Activated CD4-positive, alpha-beta T cell treated with anti-CD3 and anti-CD28 coated beads for 36 hours (primary cell): ENCODE measurements at regions not wholly inside any gene's neighbourhood (a gene's known extent, or its start where the extent isn't known, plus 50 kb on each side); places are given as distances from the start of the nearest gene placed in this dataset.

Source experiments
- ATAC-seq: fragments of 200-7000 bp; cut with Tn5 transposase; one replicate; pipeline ENCODE4 v1.10.0; 2021; ENCODE audit warnings: mild to moderate bottlenecking, moderate library complexity
- CTCF ChIA-PET: fragments of 350-600 bp; sonication (Branson Sonifier 250); formaldehyde crosslinking; loops from one replicate; lab custom pipeline; 2021; ENCODE audit warnings: antibody characterized with exemption; lab: Charles Lee
- POLR2A ChIA-PET: fragments of 350-600 bp; sonication (Branson Sonifier 250); formaldehyde crosslinking; loops from one replicate; lab custom pipeline; 2021; ENCODE audit warnings: antibody characterized with exemption, inconsistent platforms; lab: Charles Lee
- DNase-seq: peaks from one replicate; pipeline ENCODE4 v3.0.0-alpha.2; 2020
- H3K27ac Mint-ChIP-seq: one replicate; pipeline ENCODE4 v1.8.0; 2021; ENCODE audit warnings: mixed read lengths
- H3K27me3 Mint-ChIP-seq: one replicate; pipeline ENCODE4 v1.8.0; 2021; ENCODE audit warnings: mixed read lengths
- H3K36me3 Mint-ChIP-seq: one replicate; pipeline ENCODE4 v1.8.0; 2021; ENCODE audit warnings: low read depth, mixed read lengths
- H3K4me1 Mint-ChIP-seq: one replicate; pipeline ENCODE4 v1.8.0; 2021; ENCODE audit warnings: mixed read lengths
- H3K4me3 Mint-ChIP-seq: one replicate; pipeline ENCODE4 v1.8.0; 2021; ENCODE audit warnings: mild to moderate bottlenecking, moderate library complexity, mixed read lengths
- H3K9me3 Mint-ChIP-seq: one replicate; pipeline ENCODE4 v1.8.0; 2021; ENCODE audit warnings: low read depth, mixed read lengths
- intact Hi-C, 2 experiments: fragments of 100-400 bp; cut with DNase I in 1 of 2; cut with micrococcal nuclease in 1 of 2; formaldehyde crosslinking; loops; one replicate each; pipeline versions ENCODE4 v1.14.2 to v1.15.1; 2022 to 2024; cut with DNase I, micrococcal nuclease

DNA sequence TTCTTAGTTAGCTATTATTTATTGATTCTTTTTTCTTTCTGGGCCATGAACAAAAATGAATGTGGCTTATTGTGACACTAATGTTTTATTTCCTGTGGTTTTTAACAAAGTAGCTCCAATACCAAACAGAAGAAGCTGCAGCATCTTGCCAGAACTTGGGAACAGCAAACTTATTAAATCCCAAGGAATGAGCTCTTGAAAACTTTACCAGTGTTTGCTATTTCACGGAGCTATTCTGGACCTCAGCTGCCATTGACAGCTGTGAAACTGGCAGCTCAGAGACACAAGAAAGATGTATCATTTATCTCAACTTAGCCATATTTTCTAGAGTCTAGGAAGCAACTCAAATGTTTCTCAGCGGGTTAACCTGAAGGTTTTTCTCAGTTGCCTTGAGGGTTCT is 91.0 kb upstream of the NEUROD1 start:
- intact Hi-C loops, result no loop called here
- no peak for DNase-seq
- CTCF ChIA-PET, result interaction anchor here (0.9 to 1.9 kb wide), 2 partner anchors 13 to 165 kb away, joined by 3 to 6 read pairs; no protein-coding TSS in a partner anchor

GRCh38 chr2:181772334-181772733 is 92.0 kb upstream of the NEUROD1 start:
- ChIA-PET POLR2A (no interaction called here), CTCF (interaction anchor here (0.7 to 1.9 kb wide), 4 partner anchors 8 to 960 kb away, joined by 3 to 6 read pairs (median 3); no protein-coding TSS in a partner anchor)
- Mint-ChIP-seq H3K36me3 (no peaks in the 10 kb centered on the region), H3K4me3 (no peak overlapping the region), H3K27ac (no peak overlapping the region), H3K9me3 (no peaks in the 10 kb centered on the region), H3K27me3 (peaks cover 6% of the 10 kb centered on the region), H3K4me1 (no peaks in the 10 kb centered on the region)
- DNase-seq, result no peak
- no peak for ATAC-seq
- intact Hi-C loops, result no loop called here

More for the DNA sequence above, 91.0 kb upstream of the NEUROD1 start:
- Mint-ChIP-seq H3K27me3 (peaks cover 6% of the 10 kb centered on the region), H3K9me3 (no peaks in the 10 kb centered on the region), H3K4me1 (no peaks in the 10 kb centered on the region), H3K4me3 (no peak overlapping the region), H3K27ac (no peak overlapping the region), H3K36me3 (no peaks in the 10 kb centered on the region)
- no peak for ATAC-seq
- POLR2A ChIA-PET, result no interaction called here

DNA sequence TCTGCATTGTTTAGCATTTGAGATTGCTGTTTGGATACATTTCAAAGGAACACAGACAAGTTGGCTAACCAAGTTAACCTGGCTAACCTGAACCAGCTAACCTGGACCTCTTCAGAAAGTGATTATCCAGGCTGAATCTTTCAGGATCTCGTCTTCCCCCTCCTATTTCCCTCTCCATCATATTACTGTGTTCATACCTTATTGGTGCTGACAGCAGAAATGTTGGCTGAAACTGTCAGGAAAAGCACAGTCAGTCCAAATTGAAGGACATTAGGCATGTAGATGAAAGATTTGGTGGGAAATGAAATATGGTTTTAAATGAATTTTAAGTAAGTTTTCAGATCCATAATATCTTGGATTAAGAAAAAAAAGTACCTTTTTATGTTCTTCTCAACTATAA is 92.5 kb upstream of the NEUROD1 start:
- Mint-ChIP-seq H3K9me3 (no peaks in the 10 kb centered on the region), H3K27ac (no peak overlapping the region), H3K36me3 (no peaks in the 10 kb centered on the region), H3K27me3 (peaks cover 6% of the 10 kb centered on the region), H3K4me1 (no peaks in the 10 kb centered on the region), H3K4me3 (no peak overlapping the region)
- intact Hi-C loops, result no loop called here
- ATAC-seq (no peak), DNase-seq (no peak)
- ChIA-PET CTCF (interaction anchor here (0.7 to 1.9 kb wide), 3 partner anchors 8 to 25 kb away, joined by 3 to 6 read pairs (median 3); no protein-coding TSS in a partner anchor), POLR2A (no interaction called here)

- ChIA-PET POLR2A (no interaction called here), CTCF (no interaction called here)
- Mint-ChIP-seq H3K27me3 (peaks cover 3% of the 10 kb centered on the region), H3K9me3 (no peaks in the 10 kb centered on the region), H3K36me3 (no peaks in the 10 kb centered on the region), H3K4me3 (no peak overlapping the region), H3K4me1 (no peaks in the 10 kb centered on the region), H3K27ac (no peak overlapping the region)
- ATAC-seq, result no peak
- intact Hi-C loops, result no loop called here
- DNase-seq, result no peak
Measured at GRCh38 chr2:181774685-181775084, 94.4 kb upstream of the NEUROD1 start.

DNA sequence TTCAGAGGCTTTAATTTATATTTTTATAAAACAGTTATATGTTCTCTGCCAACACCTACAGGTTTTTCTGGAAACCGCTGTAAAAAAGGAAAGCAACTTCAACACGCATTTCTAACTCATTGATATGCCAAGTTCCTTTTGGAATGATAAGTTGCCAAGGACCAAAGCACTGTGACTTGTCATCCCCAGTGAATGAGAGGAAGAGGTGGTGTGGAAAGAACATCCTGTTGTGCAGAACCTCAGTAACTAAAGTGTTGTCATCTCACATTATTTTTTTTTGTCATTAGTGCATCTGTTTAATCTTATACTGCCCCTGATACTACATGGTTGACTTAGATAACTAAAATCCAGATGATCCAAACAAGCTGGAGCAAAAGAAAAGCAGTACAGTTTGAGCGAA is 96.0 kb upstream of the NEUROD1 start:
- ATAC-seq (no peak), DNase-seq (no peak)
- POLR2A ChIA-PET, result no interaction called here
- H3K4me3 Mint-ChIP-seq, result no peak overlapping the region
- H3K27me3 Mint-ChIP-seq, result peaks cover 3% of the 10 kb centered on the region
- no peak overlapping the region for H3K27ac Mint-ChIP-seq
- CTCF ChIA-PET, result interaction anchor here (1.0 to 1.4 kb wide), 2 partner anchors 13 to 33 kb away, joined by 3 to 4 read pairs; no protein-coding TSS in a partner anchor
- H3K9me3 Mint-ChIP-seq, result no peaks in the 10 kb centered on the region
- intact Hi-C loops, result no loop called here
- no peaks in the 10 kb centered on the region for H3K36me3 Mint-ChIP-seq
- H3K4me1 Mint-ChIP-seq, result no peaks in the 10 kb centered on the region

DNA sequence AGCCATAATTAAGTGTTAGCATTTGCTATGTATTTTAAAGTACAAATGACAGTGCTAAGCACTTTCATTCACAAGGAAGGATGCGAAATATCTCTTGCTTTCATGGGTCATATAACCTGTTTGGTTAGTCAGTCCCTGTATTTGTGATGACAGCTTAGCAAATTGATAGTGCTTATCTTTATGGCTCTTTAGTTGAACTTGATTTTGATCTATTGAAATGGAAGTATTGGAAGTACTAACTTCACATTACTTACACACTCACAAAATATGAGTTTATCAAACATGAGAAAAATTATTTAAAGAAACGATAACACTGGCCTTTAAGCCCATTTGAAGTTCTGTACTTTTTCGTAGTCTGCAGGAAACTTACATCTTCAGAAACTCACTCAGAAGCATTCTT is 97.4 kb upstream of the NEUROD1 start:
- no peaks in the 10 kb centered on the region for H3K36me3 Mint-ChIP-seq
- CTCF ChIA-PET, result interaction anchor here (1.3 kb wide), 1 partner anchor 177 kb away, joined by 3 read pairs; no protein-coding TSS in a partner anchor
- no peaks in the 10 kb centered on the region for H3K9me3 Mint-ChIP-seq
- H3K4me3 Mint-ChIP-seq, result no peak overlapping the region
- ATAC-seq (no peak), DNase-seq (no peak)
- intact Hi-C loops, result no loop called here
- POLR2A ChIA-PET, result no interaction called here
- H3K27ac Mint-ChIP-seq, result no peak overlapping the region
- H3K4me1 Mint-ChIP-seq, result no peaks in the 10 kb centered on the region
- peaks cover 6% of the 10 kb centered on the region for H3K27me3 Mint-ChIP-seq

DNA sequence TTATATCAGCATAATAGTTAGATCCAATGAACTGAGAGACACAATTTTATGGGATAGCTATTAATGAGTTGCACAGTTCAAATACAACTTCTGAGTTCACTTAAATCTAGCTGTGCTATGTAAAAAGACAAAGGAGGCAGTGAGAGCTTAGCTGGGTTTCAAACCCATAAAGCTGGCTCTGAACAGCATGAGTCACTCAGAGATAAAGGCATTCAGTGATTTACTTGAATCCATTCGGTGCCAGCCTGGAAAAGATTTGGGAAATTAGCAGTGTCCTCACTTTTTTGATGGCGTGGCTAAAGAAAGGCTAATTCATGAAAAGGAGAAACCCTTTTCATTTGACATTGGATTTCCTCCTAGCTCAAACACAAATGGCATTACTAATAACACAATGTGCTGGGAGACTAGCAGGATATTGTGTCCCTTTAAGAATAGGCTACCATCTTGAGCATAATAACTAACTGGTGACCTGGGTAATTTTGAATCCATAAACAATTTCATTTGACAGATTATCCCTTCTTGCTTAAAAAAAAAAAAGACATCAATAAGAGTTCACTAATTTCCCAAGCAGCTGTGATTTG is 98.4 kb upstream of the NEUROD1 start:
- Mint-ChIP-seq H3K4me3 (no peak overlapping the region), H3K27me3 (peaks cover 7% of the 10 kb centered on the region), H3K4me1 (no peaks in the 10 kb centered on the region), H3K9me3 (no peaks in the 10 kb centered on the region), H3K36me3 (no peaks in the 10 kb centered on the region), H3K27ac (no peak overlapping the region)
- ChIA-PET POLR2A (no interaction called here), CTCF (interaction anchor here (1.2 to 1.4 kb wide), 3 partner anchors 37 to 176 kb away, joined by 3 to 5 read pairs (median 3); no protein-coding TSS in a partner anchor)
- no peak for DNase-seq
- intact Hi-C loops, result no loop called here
- ATAC-seq, result no peak

DNA sequence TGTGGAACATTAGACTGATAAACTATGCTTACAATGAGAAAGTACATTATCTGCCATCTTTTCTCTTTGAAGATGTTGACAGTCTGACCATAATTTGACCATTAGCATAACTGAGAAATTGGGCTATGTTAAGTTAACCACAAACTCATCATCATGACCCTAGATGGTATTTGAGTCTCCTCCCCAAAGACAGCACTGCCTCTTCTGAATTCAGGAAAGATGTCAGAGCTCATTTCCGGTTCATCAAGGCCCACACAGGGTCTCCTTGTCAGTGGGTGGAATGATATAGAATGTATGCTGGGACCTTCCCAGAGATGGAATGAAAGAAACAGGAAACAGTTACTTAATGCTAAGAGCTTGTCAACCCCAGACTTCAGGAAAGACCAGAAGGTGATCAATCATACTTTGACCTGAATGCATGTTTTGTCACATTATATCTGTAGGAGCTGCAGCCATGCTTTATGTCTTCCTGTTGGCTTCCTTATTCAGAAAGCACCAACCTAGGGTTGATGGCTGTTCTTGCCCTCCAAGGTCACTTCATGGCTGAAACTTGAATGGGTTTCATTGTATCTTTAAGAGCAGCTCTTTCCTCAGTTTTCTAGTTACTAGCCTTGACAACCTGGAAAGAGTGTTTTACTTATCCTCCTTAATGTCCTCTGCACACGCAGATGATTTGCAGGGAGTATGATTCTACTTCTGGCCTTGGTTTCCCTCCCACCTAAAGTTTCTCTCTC is 99.1 kb upstream of the NEUROD1 start:
- intact Hi-C loops, result no loop called here
- CTCF ChIA-PET, result interaction anchor here (1.2 to 1.4 kb wide), 3 partner anchors 37 to 125 kb away, joined by 3 to 5 read pairs (median 4); no protein-coding TSS in a partner anchor
- ATAC-seq, result no peak

GRCh38 chr2:181780047-181780651 is 99.8 kb upstream of the NEUROD1 start:
- CTCF ChIA-PET, result interaction anchor here (0.7 to 1.2 kb wide), 2 partner anchors 8 to 37 kb away, joined by 3 to 4 read pairs; no protein-coding TSS in a partner anchor
- H3K27ac Mint-ChIP-seq, result no peak overlapping the region
- no peaks in the 10 kb centered on the region for H3K9me3 Mint-ChIP-seq
- peaks cover 4% of the 10 kb centered on the region for H3K27me3 Mint-ChIP-seq
- no peak for DNase-seq
- H3K4me1 Mint-ChIP-seq, result no peaks in the 10 kb centered on the region
- ATAC-seq, result no peak
- H3K36me3 Mint-ChIP-seq, result no peaks in the 10 kb centered on the region
- H3K4me3 Mint-ChIP-seq, result no peak overlapping the region
- intact Hi-C loops, result no loop called here
- POLR2A ChIA-PET, result no interaction called here

More for the DNA sequence above, 99.1 kb upstream of the NEUROD1 start:
- Mint-ChIP-seq H3K27me3 (peaks cover 4% of the 10 kb centered on the region), H3K4me1 (no peaks in the 10 kb centered on the region), H3K9me3 (no peaks in the 10 kb centered on the region), H3K27ac (no peak overlapping the region), H3K4me3 (no peak overlapping the region), H3K36me3 (no peaks in the 10 kb centered on the region)
- no peak for DNase-seq
- POLR2A ChIA-PET, result no interaction called here

DNA sequence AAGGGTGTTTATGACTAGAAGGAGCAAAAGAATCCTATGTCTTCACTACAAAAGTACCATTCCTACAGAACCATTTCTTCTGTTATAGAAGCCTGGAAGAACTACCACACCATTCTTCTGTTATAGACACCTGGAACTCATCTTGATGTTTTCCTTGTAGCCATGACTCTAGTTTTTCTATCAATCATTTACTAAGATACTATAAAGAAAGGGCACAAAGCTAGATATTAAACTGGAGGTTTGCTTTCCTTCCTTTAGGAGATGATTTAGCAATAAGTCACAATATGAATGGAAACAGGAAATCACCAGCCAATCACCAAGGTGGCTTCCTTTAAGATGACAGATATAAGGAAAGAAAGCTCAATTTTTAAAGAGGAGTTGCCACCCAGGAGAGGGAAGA is 100.3 kb upstream of the NEUROD1 start:
- ATAC-seq, result no peak
- Mint-ChIP-seq H3K27ac (no peak overlapping the region), H3K4me3 (no peak overlapping the region), H3K9me3 (no peaks in the 10 kb centered on the region), H3K4me1 (no peaks in the 10 kb centered on the region), H3K36me3 (no peaks in the 10 kb centered on the region), H3K27me3 (peaks cover 4% of the 10 kb centered on the region)
- ChIA-PET POLR2A (no interaction called here), CTCF (interaction anchor here (0.7 to 0.8 kb wide), 2 partner anchors 8 to 148 kb away, joined by 3 read pairs; no protein-coding TSS in a partner anchor)
- intact Hi-C loops, result no loop called here
- DNase-seq, result no peak

GRCh38 chr2:181781078-181781786 is 100.9 kb upstream of the NEUROD1 start:
- no peak for DNase-seq
- CTCF ChIA-PET, result interaction anchor here (0.8 kb wide), 1 partner anchor 148 kb away, joined by 3 read pairs; no protein-coding TSS in a partner anchor
- Mint-ChIP-seq H3K27me3 (peaks cover 7% of the 10 kb centered on the region), H3K36me3 (no peaks in the 10 kb centered on the region), H3K4me1 (no peaks in the 10 kb centered on the region), H3K27ac (no peak overlapping the region), H3K9me3 (no peaks in the 10 kb centered on the region), H3K4me3 (no peak overlapping the region)
- no peak for ATAC-seq
- POLR2A ChIA-PET, result no interaction called here
- intact Hi-C loops, result no loop called here
